Endothelial cell (in vitro differentiated cells): ENCODE measurements at regions not wholly inside any gene's neighbourhood (a gene's known extent, or its start where the extent isn't known, plus 50 kb on each side); places are given as distances from the start of the nearest gene placed in this dataset.

Source experiments
- DNase-seq: peaks from one replicate; pipeline ENCODE4 v3.0.0; 2021; ENCODE audit warnings: low spot score
- H3K27ac Mint-ChIP-seq: one replicate; pipeline ENCODE4 v1.8.0; 2021; ENCODE audit warnings: mixed read lengths, inconsistent platforms; ENCODE audit not compliant: unreplicated experiment
- H3K27me3 Mint-ChIP-seq: one replicate; pipeline ENCODE4 v1.8.0; 2021; ENCODE audit warnings: mild to moderate bottlenecking, moderate library complexity, mixed read lengths, inconsistent platforms; ENCODE audit not compliant: unreplicated experiment
- H3K36me3 Mint-ChIP-seq: one replicate; pipeline ENCODE4 v1.8.0; 2021; ENCODE audit warnings: mild to moderate bottlenecking, low read depth, mixed read lengths, inconsistent platforms; ENCODE audit not compliant: unreplicated experiment
- H3K4me1 Mint-ChIP-seq: one replicate; pipeline ENCODE4 v1.8.0; 2021; ENCODE audit warnings: mild to moderate bottlenecking, mixed read lengths, inconsistent platforms; ENCODE audit not compliant: unreplicated experiment
- H3K4me3 Mint-ChIP-seq: one replicate; pipeline ENCODE4 v1.8.0; 2021; ENCODE audit warnings: mild to moderate bottlenecking, mixed read lengths, inconsistent platforms; ENCODE audit not compliant: unreplicated experiment
- H3K9me3 Mint-ChIP-seq: one replicate; pipeline ENCODE4 v1.8.0; 2021; ENCODE audit warnings: mixed read lengths, inconsistent platforms; ENCODE audit not compliant: unreplicated experiment
- CTCF ChIP-seq: fragments of 200-600 bp; sonication (generic); IDR thresholded peaks from one replicate; pipeline ENCODE4 v1.5.0; 2021; ENCODE audit warnings: antibody characterized with exemption; ENCODE audit not compliant: unreplicated experiment

- no peak for DNase-seq
- Mint-ChIP-seq H3K4me3 (no peak overlapping the region), H3K36me3 (no peaks in the 10 kb centered on the region), H3K27me3 (no peaks in the 10 kb centered on the region), H3K27ac (no peak overlapping the region), H3K4me1 (no peaks in the 10 kb centered on the region), H3K9me3 (no peaks in the 10 kb centered on the region)
- TF ChIP-seq CTCF, result no peak
Observed at GRCh38 chr13:104485571-104485970, 1419.4 kb upstream of the SLC10A2 start.

- no peak overlapping the region for H3K4me3 Mint-ChIP-seq
- H3K27ac Mint-ChIP-seq, result no peak overlapping the region
Observed at GRCh38 chr13:104483631-104484030, 1417.4 kb upstream of the SLC10A2 start.

GRCh38 chr13:104477261-104477660 is 1411.0 kb upstream of the SLC10A2 start:
- DNase-seq, result no peak
- H3K4me1 Mint-ChIP-seq, result no peaks in the 10 kb centered on the region
- H3K4me3 Mint-ChIP-seq, result no peak overlapping the region
- H3K27ac Mint-ChIP-seq, result no peak overlapping the region
- no peak for TF ChIP-seq CTCF
- H3K9me3 Mint-ChIP-seq, result no peaks in the 10 kb centered on the region
- H3K27me3 Mint-ChIP-seq, result no peaks in the 10 kb centered on the region
- no peaks in the 10 kb centered on the region for H3K36me3 Mint-ChIP-seq

More at GRCh38 chr13:104483631-104484030, 1417.4 kb upstream of the SLC10A2 start:
- no peaks in the 10 kb centered on the region for H3K27me3 Mint-ChIP-seq
- DNase-seq, result no peak
- H3K4me1 Mint-ChIP-seq, result no peaks in the 10 kb centered on the region
- TF ChIP-seq CTCF, result no peak
- H3K36me3 Mint-ChIP-seq, result no peaks in the 10 kb centered on the region
- H3K9me3 Mint-ChIP-seq, result no peaks in the 10 kb centered on the region

GRCh38 chr13:104473936-104474335 is 1407.7 kb upstream of the SLC10A2 start:
- no peak for DNase-seq
- no peaks in the 10 kb centered on the region for H3K27me3 Mint-ChIP-seq
- H3K4me3 Mint-ChIP-seq, result no peak overlapping the region
- H3K9me3 Mint-ChIP-seq, result no peaks in the 10 kb centered on the region
- no peaks in the 10 kb centered on the region for H3K4me1 Mint-ChIP-seq
- H3K27ac Mint-ChIP-seq, result no peak overlapping the region
- TF ChIP-seq CTCF, result no peak
- no peaks in the 10 kb centered on the region for H3K36me3 Mint-ChIP-seq

- Mint-ChIP-seq H3K9me3 (no peaks in the 10 kb centered on the region), H3K27ac (no peak overlapping the region), H3K4me1 (no peaks in the 10 kb centered on the region), H3K4me3 (no peak overlapping the region), H3K36me3 (no peaks in the 10 kb centered on the region), H3K27me3 (no peaks in the 10 kb centered on the region)
- no peak for TF ChIP-seq CTCF
- DNase-seq, result no peak
Observed at GRCh38 chr13:104466016-104466415, 1399.8 kb upstream of the SLC10A2 start.
